H9 (cell line): ENCODE measurements at regions not wholly inside any gene's neighbourhood (a gene's known extent, or its start where the extent isn't known, plus 50 kb on each side); places are given as distances from the start of the nearest gene placed in this dataset.

ENCODE experiments used
- DNase-seq: peaks from one replicate; pipeline ENCODE4 v3.0.0-alpha.2; 2017
- H2AFZ ChIP-seq: one replicate; pipeline ENCODE4 v1.6.1; 2013; ENCODE audit warnings: mild to moderate bottlenecking, low read length, control low read depth, moderate library complexity
- H2AK5ac ChIP-seq: 2 replicates; pipeline ENCODE4 v1.6.1; 2013; ENCODE audit warnings: low read length, control low read depth, mixed read lengths; ENCODE audit not compliant: insufficient read length
- H2BK120ac ChIP-seq: one replicate; pipeline ENCODE4 v1.6.1; 2013; ENCODE audit warnings: low read depth, mild to moderate bottlenecking, low read length, control low read depth, inconsistent platforms; ENCODE audit not compliant: poor library complexity, severe bottlenecking
- H2BK12ac ChIP-seq: 2 replicates; pipeline ENCODE4 v1.6.1; 2013; ENCODE audit warnings: low read length, control low read depth, mixed read lengths, low read depth; ENCODE audit not compliant: insufficient read length
- H2BK15ac ChIP-seq: 2 replicates; pipeline ENCODE4 v1.6.1; 2013; ENCODE audit warnings: low read depth, low read length, control low read depth
- H2BK20ac ChIP-seq: one replicate; pipeline ENCODE4 v1.6.1; 2013; ENCODE audit warnings: low read depth, mild to moderate bottlenecking, low read length, control low read depth, inconsistent platforms; ENCODE audit not compliant: poor library complexity, severe bottlenecking
- H2BK5ac ChIP-seq: 2 replicates; pipeline ENCODE4 v1.6.1; 2013; ENCODE audit warnings: low read length, control low read depth, mixed read lengths; ENCODE audit not compliant: insufficient read length
- H3K14ac ChIP-seq: 2 replicates; pipeline ENCODE4 v1.6.1; 2013; ENCODE audit warnings: low read length, control low read depth; ENCODE audit not compliant: insufficient read depth
- H3K18ac ChIP-seq: 2 replicates; pipeline ENCODE4 v1.6.1; 2013; ENCODE audit warnings: low read depth, mild to moderate bottlenecking, mixed read lengths, low read length, control low read depth; ENCODE audit not compliant: insufficient read length
- H3K23ac ChIP-seq: 2 replicates; pipeline ENCODE4 v1.6.1; 2013; ENCODE audit warnings: low read length, control low read depth, mixed read lengths, low read depth; ENCODE audit not compliant: insufficient read length
- H3K23me2 ChIP-seq: 2 replicates; pipeline ENCODE4 v1.6.1; 2013; ENCODE audit warnings: low read depth, mild to moderate bottlenecking, mixed read lengths, low read length, control low read depth; ENCODE audit not compliant: insufficient read length, poor library complexity, severe bottlenecking
- H3K27ac ChIP-seq: 2 replicates; pipeline ENCODE4 v1.5.1; 2013; ENCODE audit warnings: low read length, control low read depth, mixed read lengths, low read depth; ENCODE audit not compliant: insufficient read length
- H3K27me3 ChIP-seq: 2 replicates; pipeline ENCODE4 v1.6.1; 2013; ENCODE audit warnings: low read length, control low read depth, inconsistent platforms; ENCODE audit not compliant: insufficient read depth
- H3K4ac ChIP-seq: 2 replicates; pipeline ENCODE4 v1.6.1; 2013; ENCODE audit warnings: low read depth, mild to moderate bottlenecking, control low read depth, inconsistent platforms, low read length, moderate library complexity
- H3K4me1 ChIP-seq: 2 replicates; pipeline ENCODE4 v1.6.1; 2013; ENCODE audit warnings: low read length, control low read depth, inconsistent platforms; ENCODE audit not compliant: insufficient read depth
- H3K4me2 ChIP-seq: 2 replicates; pipeline ENCODE4 v1.6.1; 2013; ENCODE audit warnings: low read length, control low read depth, mixed read lengths; ENCODE audit not compliant: insufficient read length, insufficient read depth
- H3K56ac ChIP-seq: 2 replicates; pipeline ENCODE4 v1.6.1; 2013; ENCODE audit warnings: low read depth, mild to moderate bottlenecking, mixed read lengths, low read length, control low read depth; ENCODE audit not compliant: insufficient read length
- H3K79me1 ChIP-seq: 2 replicates; pipeline ENCODE4 v1.6.1; 2013; ENCODE audit warnings: low read depth, mild to moderate bottlenecking, moderate library complexity, low read length, control low read depth, inconsistent platforms; ENCODE audit not compliant: insufficient read depth, poor library complexity, severe bottlenecking
- H3K79me2 ChIP-seq: 2 replicates; pipeline ENCODE4 v1.6.1; 2013; ENCODE audit warnings: low read length, control low read depth, inconsistent platforms; ENCODE audit not compliant: insufficient read depth
- H3K9ac ChIP-seq: 2 replicates; pipeline ENCODE4 v1.6.1; 2013; ENCODE audit warnings: low read length, control low read depth, mixed read lengths; ENCODE audit not compliant: insufficient read length; ENCODE audit errors: extremely low read depth
- H3K9me3 ChIP-seq: one replicate; pipeline ENCODE4 v1.6.1; 2013; ENCODE audit warnings: low read depth, low read length, inconsistent platforms; ENCODE audit not compliant: control insufficient read depth
- H3T11ph ChIP-seq: one replicate; pipeline ENCODE4 v1.6.1; 2013; ENCODE audit warnings: mild to moderate bottlenecking, low read length, control low read depth, inconsistent platforms
- H4K20me1 ChIP-seq: one replicate; pipeline ENCODE4 v1.6.1; 2013; ENCODE audit not compliant: control insufficient read depth, insufficient read length, insufficient read depth
- H4K5ac ChIP-seq: 2 replicates; pipeline ENCODE4 v1.6.1; 2013; ENCODE audit warnings: low read depth, mild to moderate bottlenecking, mixed read lengths, low read length, control low read depth; ENCODE audit not compliant: insufficient read length
- H4K8ac ChIP-seq: replicated peaks from 2 replicates; pipeline ENCODE4 v1.6.1; 2013; ENCODE audit warnings: low read length, control low read depth, mixed read lengths, low read depth; ENCODE audit not compliant: insufficient read length
- H4K91ac ChIP-seq: 2 replicates; pipeline ENCODE4 v1.6.1; 2013; ENCODE audit warnings: low read depth, mild to moderate bottlenecking, moderate library complexity, mixed read lengths, low read length, control low read depth; ENCODE audit not compliant: insufficient read length
- H3K27ac Mint-ChIP-seq, 3 experiments: 2 replicates in 2 of 3; 3 replicates in 1 of 3; pipeline ENCODE4 v1.8.0; 2020 to 2021; ENCODE audit warnings: mixed read lengths in 3 of 3, mild to moderate bottlenecking in 1 of 3, moderate library complexity in 1 of 3
- H3K27me3 Mint-ChIP-seq: 2 replicates; pipeline ENCODE4 v1.8.0; 2021; ENCODE audit warnings: low read depth, mild to moderate bottlenecking, moderate library complexity, mixed read lengths
- H3K36me3 Mint-ChIP-seq, 3 experiments: 2 replicates in 2 of 3; 3 replicates in 1 of 3; pipeline ENCODE4 v1.8.0; 2020 to 2021; ENCODE audit warnings: low read depth in 3 of 3, mixed read lengths in 3 of 3; ENCODE audit not compliant: insufficient read depth in 1 of 3
- H3K4me1 Mint-ChIP-seq, 2 experiments: 2 replicates each; pipeline ENCODE4 v1.8.0; 2020; ENCODE audit warnings: mixed read lengths in 2 of 2
- H3K4me3 Mint-ChIP-seq, 2 experiments: 2 replicates in 1 of 2; 3 replicates in 1 of 2; pipeline ENCODE4 v1.8.0; 2020 to 2021; ENCODE audit warnings: mild to moderate bottlenecking in 2 of 2, mixed read lengths in 2 of 2, moderate library complexity in 1 of 2
- H3K9me3 Mint-ChIP-seq, 2 experiments: 2 replicates in 1 of 2; 3 replicates in 1 of 2; pipeline ENCODE4 v1.8.0; 2020; ENCODE audit warnings: mild to moderate bottlenecking in 2 of 2, mixed read lengths in 2 of 2, moderate library complexity in 1 of 2
- TF ChIP-seq, protein P1 (sequence below): fragments of 200-600 bp; sonication (generic); conservative IDR thresholded peaks from 3 replicates; pipeline ENCODE4 v1.8.0; 2021; ENCODE audit warnings: antibody characterized with exemption, mild to moderate bottlenecking

- Histone ChIP-seq H2BK120ac (no peak overlapping the region), H4K8ac (no peak overlapping the region), H3K27me3 (no peaks in the 10 kb centered on the region), H2BK20ac (no peak overlapping the region), H2AK5ac (no peak overlapping the region), H3K23ac (no peak overlapping the region), H3K18ac (no peak overlapping the region), H3K4me1 (no peaks in the 10 kb centered on the region), H3K79me2 (no peaks in the 10 kb centered on the region), H4K91ac (no peak overlapping the region), H3K14ac (no peak overlapping the region), H3K79me1 (no peaks in the 10 kb centered on the region), H4K20me1 (no peaks in the 10 kb centered on the region), H3K56ac (no peak overlapping the region), H3K23me2 (no peaks in the 10 kb centered on the region), H3K9me3 (no peaks in the 10 kb centered on the region), H4K5ac (no peak overlapping the region), H2AFZ (no peak overlapping the region), H3K4ac (no peak overlapping the region), H3T11ph (no peak overlapping the region), H3K27ac (no peak overlapping the region), H2BK12ac (no peak overlapping the region), H3K9ac (no peak overlapping the region), H2BK15ac (no peak overlapping the region), H3K4me2 (no peak overlapping the region), H2BK5ac (no peak overlapping the region)
- TF ChIP-seq, protein P1, sequence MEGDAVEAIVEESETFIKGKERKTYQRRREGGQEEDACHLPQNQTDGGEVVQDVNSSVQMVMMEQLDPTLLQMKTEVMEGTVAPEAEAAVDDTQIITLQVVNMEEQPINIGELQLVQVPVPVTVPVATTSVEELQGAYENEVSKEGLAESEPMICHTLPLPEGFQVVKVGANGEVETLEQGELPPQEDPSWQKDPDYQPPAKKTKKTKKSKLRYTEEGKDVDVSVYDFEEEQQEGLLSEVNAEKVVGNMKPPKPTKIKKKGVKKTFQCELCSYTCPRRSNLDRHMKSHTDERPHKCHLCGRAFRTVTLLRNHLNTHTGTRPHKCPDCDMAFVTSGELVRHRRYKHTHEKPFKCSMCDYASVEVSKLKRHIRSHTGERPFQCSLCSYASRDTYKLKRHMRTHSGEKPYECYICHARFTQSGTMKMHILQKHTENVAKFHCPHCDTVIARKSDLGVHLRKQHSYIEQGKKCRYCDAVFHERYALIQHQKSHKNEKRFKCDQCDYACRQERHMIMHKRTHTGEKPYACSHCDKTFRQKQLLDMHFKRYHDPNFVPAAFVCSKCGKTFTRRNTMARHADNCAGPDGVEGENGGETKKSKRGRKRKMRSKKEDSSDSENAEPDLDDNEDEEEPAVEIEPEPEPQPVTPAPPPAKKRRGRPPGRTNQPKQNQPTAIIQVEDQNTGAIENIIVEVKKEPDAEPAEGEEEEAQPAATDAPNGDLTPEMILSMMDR, result no peak
- Mint-ChIP-seq H3K27me3 (no peaks in the 10 kb centered on the region; the same call in none of the 2 replicates), H3K4me1 (no peaks in the 10 kb centered on the region; a peak in 1 of 4 replicates), H3K27ac (no peak overlapping the region), H3K4me3 (no peak overlapping the region), H3K36me3 (peaks cover 0 to 4% (median 3%) of the 10 kb centered on the region in 3 experiments; a peak in 4 of 7 replicates), H3K9me3 (peaks cover 23 to 29% of the 10 kb centered on the region in 2 experiments)
- no peak for DNase-seq
Measured at GRCh38 chr17:65340401-65340800, 203.2 kb downstream of the RGS9 start.
